GM18505 (cell line): ENCODE measurements at regions not wholly inside any gene's neighbourhood (a gene's known extent, or its start where the extent isn't known, plus 50 kb on each side); places are given as distances from the start of the nearest gene placed in this dataset.
"Not testable (repeated sequence)": the region's sequence is repeated elsewhere in the genome, so short reads cannot be mapped to it uniquely, and the experiment has no call there.

Source experiments
- ATAC-seq: cut with Tn5 transposase; IDR thresholded peaks from one replicate; pipeline ENCODE4 v1.9.1; 2021; ENCODE audit not compliant: unreplicated experiment
- POLR2A ChIP-seq: IDR thresholded peaks from 4 replicates; pipeline ENCODE4 v1.6.1; 2011; ENCODE audit warnings: borderline replicate concordance; ENCODE audit not compliant: insufficient read depth, insufficient read length; ENCODE audit errors: extremely low read depth

- no peak for ATAC-seq
- TF ChIP-seq POLR2A: no peak
Measured at GRCh38 chr6:94651239-94651638, 926.1 kb upstream of the MANEA start.

- no peak for ATAC-seq
- no peak for TF ChIP-seq POLR2A
Measured at GRCh38 chr6:94645191-94645590, 932.1 kb upstream of the MANEA start.

DNA sequence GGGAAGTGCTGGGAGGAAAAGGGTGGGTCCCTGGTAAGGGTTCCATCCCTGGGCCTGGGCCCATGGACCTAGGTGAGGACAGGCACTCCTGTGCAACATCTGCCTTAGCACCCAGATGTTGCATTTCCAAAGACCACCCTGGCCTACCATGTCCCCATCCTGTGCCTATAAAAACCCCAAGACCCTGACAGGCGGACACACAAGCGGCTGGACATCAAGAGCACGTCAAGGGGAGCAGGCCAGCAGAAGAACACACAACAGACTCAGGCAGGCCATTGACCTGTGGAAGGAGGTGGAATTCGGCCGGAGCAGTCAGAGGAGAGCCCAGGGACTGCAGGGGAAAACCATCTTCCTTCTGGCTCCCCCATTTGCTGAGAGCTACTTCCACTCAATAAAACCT, 937.8 kb upstream of the MANEA start:
- TF ChIP-seq POLR2A: no peak
- ATAC-seq: no peak

DNA sequence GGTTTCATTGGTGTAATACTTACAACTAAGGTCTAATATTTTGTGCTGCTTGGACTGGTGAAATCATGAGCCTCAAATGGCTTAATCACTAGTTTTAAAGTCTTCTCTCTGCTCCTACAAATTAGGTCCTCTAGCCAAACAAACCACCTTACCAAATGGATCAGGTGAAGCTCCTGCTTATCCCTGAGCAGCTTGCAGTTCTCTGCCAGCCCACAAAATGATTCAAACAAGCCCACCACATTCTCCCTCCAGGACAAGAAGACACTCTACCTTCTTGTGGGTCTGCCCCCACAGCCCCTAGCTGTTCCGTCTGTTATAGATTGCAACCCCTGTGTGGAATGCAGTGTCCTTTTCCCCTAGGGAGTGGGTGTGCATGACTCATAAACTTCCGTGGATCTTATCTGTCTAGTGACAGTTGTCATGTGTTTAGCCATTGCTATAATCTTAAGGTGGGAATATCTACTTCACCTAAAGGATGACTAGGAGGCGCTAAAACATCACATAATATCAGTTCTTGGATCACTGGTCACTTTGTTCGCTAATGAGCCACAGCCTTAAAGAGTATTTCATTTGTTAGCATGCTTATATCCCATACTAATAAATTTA, 940.5 kb upstream of the MANEA start:
- no peak for TF ChIP-seq POLR2A

GRCh38 chr6:94623586-94623985, 953.7 kb upstream of the MANEA start:
- no peak for TF ChIP-seq POLR2A
- no peak for ATAC-seq

More for the DNA sequence above, 940.5 kb upstream of the MANEA start:
- no peak for ATAC-seq

DNA sequence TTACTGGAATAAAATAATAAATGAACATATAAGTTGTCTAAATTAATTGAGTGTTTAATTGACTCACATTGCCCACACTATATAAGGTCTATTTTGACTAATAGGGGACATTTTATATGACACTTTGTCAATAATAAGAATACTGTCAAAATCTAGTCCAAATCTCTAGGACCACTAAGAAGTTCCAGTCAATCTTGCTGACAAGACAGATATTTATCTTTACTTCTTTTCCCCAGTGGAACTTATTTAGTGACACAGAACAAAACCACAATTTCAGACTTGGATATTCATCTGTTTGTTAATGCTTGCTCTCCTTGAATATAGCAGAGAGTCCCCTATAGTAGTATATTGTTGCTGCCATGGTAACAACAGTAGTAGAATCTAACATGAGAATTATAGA, 954.6 kb upstream of the MANEA start:
- no peak for ATAC-seq
- no peak for TF ChIP-seq POLR2A

DNA sequence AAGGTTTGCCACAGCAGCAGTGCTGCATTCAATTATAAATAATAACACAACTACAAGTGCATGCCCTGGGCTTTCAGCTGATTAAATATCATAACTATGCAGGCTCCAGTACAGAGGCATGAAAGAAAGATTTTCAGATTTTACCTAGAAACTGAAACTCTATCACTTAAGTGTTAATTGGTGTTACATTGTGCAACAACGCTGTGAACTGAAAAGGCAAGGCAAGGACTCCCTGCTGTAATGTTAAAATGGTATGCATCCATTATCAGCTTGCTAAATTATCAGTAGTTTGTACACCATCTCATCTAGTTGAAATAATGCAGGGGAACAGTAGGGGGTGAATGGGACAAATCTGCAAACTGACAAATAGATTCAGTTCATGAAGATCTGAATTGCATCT, 976.7 kb upstream of the MANEA start:
- TF ChIP-seq POLR2A: no peak

DNA sequence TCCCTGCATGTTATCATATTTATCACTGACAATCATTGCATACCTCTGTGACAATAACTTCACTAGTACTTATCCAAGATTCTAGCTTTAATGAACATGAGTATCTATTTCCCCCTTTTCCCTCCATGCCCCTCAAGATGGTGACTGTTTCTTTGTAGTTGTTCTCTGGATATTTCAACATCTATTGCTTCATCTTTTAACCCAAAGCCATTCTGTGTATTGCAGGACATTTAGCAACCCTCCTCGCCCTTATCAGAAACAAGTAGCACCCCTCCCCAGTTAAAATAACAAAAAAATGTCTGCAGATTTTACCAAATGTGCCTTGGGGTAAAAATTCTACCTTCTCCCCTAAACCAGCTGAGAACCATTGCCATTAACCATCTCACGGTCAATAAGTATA, 979.8 kb upstream of the MANEA start:
- ATAC-seq: no peak

More for the DNA sequence above, 976.7 kb upstream of the MANEA start:
- ATAC-seq: no peak

DNA sequence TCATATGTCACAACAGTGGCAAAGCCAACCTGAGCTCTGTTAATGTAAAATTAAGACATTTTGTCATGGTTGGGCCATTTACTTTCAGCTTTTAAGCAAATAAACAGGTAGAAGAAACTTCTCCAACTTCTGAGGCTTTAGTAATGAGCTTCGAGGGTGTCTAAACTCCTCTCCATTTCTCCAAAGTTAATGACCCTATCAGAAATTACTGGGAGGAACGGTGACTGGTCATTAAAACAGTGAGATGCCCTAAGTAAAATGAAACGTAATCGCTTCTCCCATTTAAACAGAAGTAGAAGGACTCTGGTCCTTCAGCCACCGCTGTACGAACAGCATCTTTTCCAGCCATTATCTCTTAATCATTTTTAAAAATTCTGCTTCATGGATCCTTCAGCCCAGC, 986.9 kb upstream of the MANEA start:
- no peak for TF ChIP-seq POLR2A
- no peak for ATAC-seq

More for the DNA sequence above, 979.8 kb upstream of the MANEA start:
- no peak for TF ChIP-seq POLR2A

DNA sequence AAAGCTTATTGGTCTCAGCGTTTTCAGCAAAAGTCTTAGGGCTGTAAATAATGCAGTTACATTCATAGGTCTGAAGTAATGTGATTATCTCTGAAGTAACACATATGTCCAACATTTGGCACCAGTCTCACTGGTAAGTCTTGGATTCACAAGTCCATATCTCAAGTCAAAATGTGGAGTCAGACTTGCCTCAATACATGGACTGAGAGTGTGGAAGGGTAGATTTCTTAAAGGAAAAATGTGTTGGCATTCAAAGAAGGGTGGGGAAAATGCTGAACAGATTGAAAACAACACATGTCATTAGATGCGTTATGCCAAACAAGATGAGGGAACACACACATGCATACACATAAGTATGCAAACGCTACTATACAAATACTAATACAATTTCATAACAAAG, 989.0 kb upstream of the MANEA start:
- no peak for TF ChIP-seq POLR2A
- no peak for ATAC-seq

- no peak for TF ChIP-seq POLR2A
- no peak for ATAC-seq
Measured at GRCh38 chr6:94584211-94584610, 993.1 kb upstream of the MANEA start.

DNA sequence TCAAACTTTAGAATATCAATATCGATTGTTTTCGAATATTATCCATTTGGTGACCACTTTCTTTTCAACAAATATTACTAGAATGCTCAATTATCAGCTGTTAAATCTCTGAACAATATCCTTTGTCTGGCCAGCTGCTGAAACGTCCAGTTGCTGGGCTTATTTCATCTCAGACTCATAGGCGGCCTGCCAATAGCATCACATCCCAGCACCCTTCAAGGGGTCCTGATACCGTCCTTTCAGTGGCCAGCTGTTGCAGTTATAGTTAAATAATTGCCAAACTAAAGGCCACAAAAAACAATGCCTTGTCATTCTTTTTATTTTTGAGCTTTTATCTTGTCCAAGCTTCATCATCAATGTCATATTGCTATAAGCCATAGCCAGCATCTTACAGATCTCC, 1006.8 kb upstream of the MANEA start:
- TF ChIP-seq POLR2A: no peak
- ATAC-seq: no peak

GRCh38 chr6:94562846-94563245, 1014.5 kb upstream of the MANEA start:
- no peak for ATAC-seq
- TF ChIP-seq POLR2A: no peak

- no peak for ATAC-seq
- TF ChIP-seq POLR2A: no peak
Measured at GRCh38 chr6:94559829-94560537, 1017.4 kb upstream of the MANEA start.

- ATAC-seq: not testable (repeated sequence)
Measured at GRCh38 chr6:94557207-94557606, 1020.1 kb upstream of the MANEA start.
